MM.1S (cell line): ENCODE measurements at regions not wholly inside any gene's neighbourhood (a gene's known extent, or its start where the extent isn't known, plus 50 kb on each side); places are given as distances from the start of the nearest gene placed in this dataset.

Experiments
- DNase-seq: peaks from one replicate; pipeline ENCODE4 v3.0.0-alpha.2; 2015
- H2AFZ ChIP-seq: fragments of 300-600 bp; sonication (generic); 2 replicates; pipeline ENCODE4 v1.6.0; 2016; ENCODE audit warnings: antibody characterized with exemption, low read length
- H3F3A ChIP-seq: fragments of 300-600 bp; sonication (generic); 2 replicates; pipeline ENCODE4 v1.6.1; 2016; ENCODE audit warnings: mild to moderate bottlenecking, antibody characterized with exemption, low read length, moderate library complexity, mixed read lengths; ENCODE audit not compliant: insufficient read depth
- H3K27ac ChIP-seq: fragments of 300-600 bp; sonication (generic); 2 replicates; pipeline ENCODE4 v1.5.1; 2016; ENCODE audit warnings: mild to moderate bottlenecking, low read length
- H3K27me3 ChIP-seq: fragments of 300-600 bp; sonication (generic); replicated peaks from 2 replicates; pipeline ENCODE4 v1.6.0; 2016; ENCODE audit warnings: low read length; ENCODE audit not compliant: insufficient read depth
- H3K36me3 ChIP-seq: fragments of 300-600 bp; sonication (generic); replicated peaks from 2 replicates; pipeline ENCODE4 v1.6.1; 2016; ENCODE audit warnings: mild to moderate bottlenecking, low read length, mixed read lengths; ENCODE audit not compliant: insufficient read depth
- H3K4me1 ChIP-seq: fragments of 300-600 bp; sonication (generic); 2 replicates; pipeline ENCODE4 v1.6.1; 2016; ENCODE audit warnings: low read length, mixed read lengths
- H3K4me2 ChIP-seq: fragments of 300-600 bp; sonication (generic); 2 replicates; pipeline ENCODE4 v1.6.0; 2016; ENCODE audit warnings: low read depth, low read length
- H3K4me3 ChIP-seq: fragments of 300-600 bp; sonication (generic); 2 replicates; pipeline ENCODE4 v1.5.1; 2016; ENCODE audit warnings: low read length, mixed read lengths
- H3K79me2 ChIP-seq: fragments of 300-600 bp; sonication (generic); 2 replicates; pipeline ENCODE4 v1.6.1; 2016; ENCODE audit warnings: mixed run types, low read length, mixed read lengths
- H3K9ac ChIP-seq: fragments of 300-600 bp; sonication (generic); 2 replicates; pipeline ENCODE4 v1.6.1; 2016; ENCODE audit warnings: low read length, mixed read lengths
- H3K9me2 ChIP-seq: fragments of 300-600 bp; sonication (generic); replicated peaks from 2 replicates; pipeline ENCODE4 v1.6.1; 2016; ENCODE audit warnings: mild to moderate bottlenecking, low read length, mixed read lengths; ENCODE audit not compliant: insufficient read depth
- H3K9me3 ChIP-seq: fragments of 300-600 bp; sonication (generic); replicated peaks from 2 replicates; pipeline ENCODE4 v1.6.1; 2016; ENCODE audit warnings: mild to moderate bottlenecking, low read length, mixed read lengths; ENCODE audit not compliant: insufficient read depth
- H4K20me1 ChIP-seq: fragments of 300-600 bp; sonication (generic); 2 replicates; pipeline ENCODE4 v1.6.1; 2016; ENCODE audit warnings: mild to moderate bottlenecking, low read length, moderate library complexity, mixed read lengths; ENCODE audit not compliant: insufficient read depth
- CTCF ChIP-seq: fragments of 300-600 bp; sonication (generic); IDR thresholded peaks from 2 replicates; pipeline ENCODE4 v1.5.1; 2016; ENCODE audit warnings: antibody characterized with exemption, low read length, mixed read lengths
- EZH2 ChIP-seq: fragments of 300-600 bp; sonication (generic); optimal IDR thresholded peaks from 2 replicates; pipeline ENCODE3; 2017; ENCODE audit warnings: low read depth, mild to moderate bottlenecking, antibody characterized with exemption, low read length, mixed read lengths
- EZH2phosphoT487 ChIP-seq: fragments of 300-600 bp; sonication (generic); IDR thresholded peaks from 2 replicates; pipeline ENCODE4 v1.6.1; 2018; ENCODE audit warnings: antibody characterized with exemption, low read length

GRCh38 chr13:57326532-57326931 is 159.5 kb downstream of the PRR20E start:
- no peak overlapping the region for H3K9ac ChIP-seq
- 0 out of 2 replicates have a peak, but pooled peaks cover 3% of the 10 kb centered on the region for H3K4me1 ChIP-seq
- no peaks in the 10 kb centered on the region for H3K36me3 ChIP-seq
- H3K27ac ChIP-seq, result no peak overlapping the region
- no peaks in the 10 kb centered on the region for H3K27me3 ChIP-seq
- H3K4me3 ChIP-seq, result no peak overlapping the region
- H4K20me1 ChIP-seq, result no peaks in the 10 kb centered on the region
- H3K79me2 ChIP-seq, result no peaks in the 10 kb centered on the region
- H3F3A ChIP-seq, result no peaks in the 10 kb centered on the region
- no peaks in the 10 kb centered on the region for H3K9me2 ChIP-seq
- no peaks in the 10 kb centered on the region for H3K9me3 ChIP-seq
- no peak overlapping the region for H3K4me2 ChIP-seq
- DNase-seq, result peak; percentile 57
- no peak overlapping the region for H2AFZ ChIP-seq
- no peak for TF ChIP-seq CTCF
- TF ChIP-seq EZH2, result no peak
- TF ChIP-seq EZH2phosphoT487, result no peak

GRCh38 chr13:57340878-57341277 is 173.9 kb downstream of the PRR20E start:
- Histone ChIP-seq H3K9me2 (no peaks in the 10 kb centered on the region), H3K36me3 (no peaks in the 10 kb centered on the region), H3K9me3 (no peaks in the 10 kb centered on the region), H3F3A (no peaks in the 10 kb centered on the region), H3K9ac (no peak overlapping the region), H3K4me2 (no peak overlapping the region), H3K4me3 (no peak overlapping the region), H3K4me1 (no peaks in the 10 kb centered on the region), H3K27ac (no peak overlapping the region), H2AFZ (no peak overlapping the region), H3K27me3 (no peaks in the 10 kb centered on the region), H4K20me1 (no peaks in the 10 kb centered on the region), H3K79me2 (no peaks in the 10 kb centered on the region)
- TF ChIP-seq EZH2phosphoT487 (no peak), EZH2 (no peak), CTCF (no peak)
- DNase-seq, result no peak

GRCh38 chr13:57345526-57345925 is 178.5 kb downstream of the PRR20E start:
- Histone ChIP-seq H3F3A (no peaks in the 10 kb centered on the region), H2AFZ (no peak overlapping the region), H3K27ac (no peak overlapping the region), H4K20me1 (no peaks in the 10 kb centered on the region), H3K4me2 (no peak overlapping the region), H3K9me3 (no peaks in the 10 kb centered on the region), H3K4me3 (no peak overlapping the region), H3K9ac (no peak overlapping the region), H3K4me1 (no peaks in the 10 kb centered on the region), H3K36me3 (no peaks in the 10 kb centered on the region), H3K79me2 (no peaks in the 10 kb centered on the region), H3K27me3 (no peaks in the 10 kb centered on the region), H3K9me2 (no peaks in the 10 kb centered on the region)
- no peak for DNase-seq
- TF ChIP-seq CTCF, result no peak
- no peak for TF ChIP-seq EZH2
- no peak for TF ChIP-seq EZH2phosphoT487
